Mammary epithelial cell (primary cell): ENCODE measurements at regions not wholly inside any gene's neighbourhood (a gene's known extent, or its start where the extent isn't known, plus 50 kb on each side); places are given as distances from the start of the nearest gene placed in this dataset.

Experiments
- EZH2 ChIP-seq: IDR thresholded peaks from 2 replicates; pipeline ENCODE4 v1.6.1; 2012; ENCODE audit warnings: low read length, inconsistent platforms, borderline replicate concordance
- TF ChIP-seq, protein P1 (sequence below), 2 donors: IDR thresholded peaks in 1 of 2; conservative IDR thresholded peaks in 1 of 2; 2 replicates each; pipeline ENCODE4 v1.5.1; 2011 to 2012; ENCODE audit warnings: inconsistent platforms in 2 of 2, low read length in 2 of 2, mild to moderate bottlenecking in 2 of 2, control low read depth in 1 of 2, low read depth in 1 of 2; ENCODE audit not compliant: insufficient read depth in 1 of 2; ENCODE audit errors: extremely low read depth in 1 of 2

- no peak for TF ChIP-seq EZH2
- TF ChIP-seq, protein P1, sequence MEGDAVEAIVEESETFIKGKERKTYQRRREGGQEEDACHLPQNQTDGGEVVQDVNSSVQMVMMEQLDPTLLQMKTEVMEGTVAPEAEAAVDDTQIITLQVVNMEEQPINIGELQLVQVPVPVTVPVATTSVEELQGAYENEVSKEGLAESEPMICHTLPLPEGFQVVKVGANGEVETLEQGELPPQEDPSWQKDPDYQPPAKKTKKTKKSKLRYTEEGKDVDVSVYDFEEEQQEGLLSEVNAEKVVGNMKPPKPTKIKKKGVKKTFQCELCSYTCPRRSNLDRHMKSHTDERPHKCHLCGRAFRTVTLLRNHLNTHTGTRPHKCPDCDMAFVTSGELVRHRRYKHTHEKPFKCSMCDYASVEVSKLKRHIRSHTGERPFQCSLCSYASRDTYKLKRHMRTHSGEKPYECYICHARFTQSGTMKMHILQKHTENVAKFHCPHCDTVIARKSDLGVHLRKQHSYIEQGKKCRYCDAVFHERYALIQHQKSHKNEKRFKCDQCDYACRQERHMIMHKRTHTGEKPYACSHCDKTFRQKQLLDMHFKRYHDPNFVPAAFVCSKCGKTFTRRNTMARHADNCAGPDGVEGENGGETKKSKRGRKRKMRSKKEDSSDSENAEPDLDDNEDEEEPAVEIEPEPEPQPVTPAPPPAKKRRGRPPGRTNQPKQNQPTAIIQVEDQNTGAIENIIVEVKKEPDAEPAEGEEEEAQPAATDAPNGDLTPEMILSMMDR (conservative IDR thresholded peaks at IDR 0.05 in 1 of 2, IDR thresholded peaks at IDR 0.05 in 1 of 2; ENCODE audit: extremely low read depth in 1 of 2, insufficient read depth in 1 of 2, low read depth in 1 of 2, low read length in 2 of 2), result no peak
These were observed 1360.4 kb downstream of the BRINP3 start for GRCh38 chr1:189117072-189117770.
